HG03097 (cell line): ENCODE measurements at regions not wholly inside any gene's neighbourhood (a gene's known extent, or its start where the extent isn't known, plus 50 kb on each side); places are given as distances from the start of the nearest gene placed in this dataset.
"Not testable (repeated sequence)": the region's sequence is repeated elsewhere in the genome, so short reads cannot be mapped to it uniquely, and the experiment has no call there.

ENCODE experiments used
- ATAC-seq: cut with Tn5 transposase; IDR thresholded peaks from one replicate; pipeline ENCODE4 v1.9.1; 2021; ENCODE audit not compliant: unreplicated experiment, low FRiP score

DNA sequence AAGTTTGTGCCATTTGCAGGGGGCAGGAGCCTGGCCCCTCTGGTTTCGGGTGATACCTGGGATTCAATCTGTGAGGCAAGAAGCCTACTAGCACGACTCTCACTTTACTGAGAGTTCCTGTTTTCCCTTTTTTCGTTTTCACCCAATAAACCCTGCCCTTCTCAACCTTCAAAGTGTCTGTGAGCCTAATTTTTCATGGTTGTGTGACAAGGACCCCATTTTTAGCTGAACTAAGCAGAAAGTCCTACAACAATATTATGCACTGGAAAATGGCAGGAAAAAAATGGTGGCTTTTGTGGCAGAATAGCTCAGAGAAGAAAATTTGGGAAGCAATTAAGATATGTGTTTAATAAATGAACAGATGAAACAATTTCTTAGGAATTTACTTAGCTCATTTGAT, 432.1 kb downstream of the C12orf50 start:
- ATAC-seq: no peak

DNA sequence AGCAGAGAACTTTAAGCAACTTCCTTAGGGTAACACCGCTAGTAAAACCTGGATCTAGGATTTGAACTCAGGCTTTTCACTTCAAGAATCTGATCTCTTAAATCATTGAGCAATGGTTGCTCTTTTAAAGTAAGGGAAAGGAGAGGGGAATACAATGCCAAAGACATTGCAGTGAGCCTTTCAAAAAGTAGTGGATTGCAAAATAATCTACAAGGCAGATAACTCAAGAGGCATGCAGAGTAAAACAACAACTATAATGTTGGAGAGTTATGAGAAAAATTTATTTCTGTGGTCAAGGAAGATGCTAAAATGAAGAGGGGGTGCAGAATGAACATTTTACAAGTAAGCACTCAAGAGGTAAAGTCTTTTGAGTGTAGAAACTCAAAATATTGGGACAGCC, 432.6 kb downstream of the C12orf50 start:
- no peak for ATAC-seq

DNA sequence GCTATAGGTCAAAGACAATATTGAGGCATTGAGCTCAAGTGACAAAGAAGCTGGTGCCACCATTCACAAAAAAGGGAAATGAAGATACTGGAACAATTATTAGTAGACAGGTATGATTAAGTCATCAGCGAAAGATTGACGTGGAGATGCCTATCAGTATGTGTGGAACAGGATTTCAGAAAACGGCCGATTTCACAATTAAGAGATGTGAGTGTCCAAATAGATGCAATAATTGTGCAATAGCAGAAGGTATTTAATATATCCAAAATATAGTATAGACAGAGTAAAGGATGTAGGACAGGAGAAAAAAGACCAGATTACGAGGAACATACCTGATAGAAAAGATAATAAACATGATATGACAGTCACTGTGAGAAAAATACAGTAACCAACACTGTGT, 433.1 kb downstream of the C12orf50 start:
- ATAC-seq: no peak

DNA sequence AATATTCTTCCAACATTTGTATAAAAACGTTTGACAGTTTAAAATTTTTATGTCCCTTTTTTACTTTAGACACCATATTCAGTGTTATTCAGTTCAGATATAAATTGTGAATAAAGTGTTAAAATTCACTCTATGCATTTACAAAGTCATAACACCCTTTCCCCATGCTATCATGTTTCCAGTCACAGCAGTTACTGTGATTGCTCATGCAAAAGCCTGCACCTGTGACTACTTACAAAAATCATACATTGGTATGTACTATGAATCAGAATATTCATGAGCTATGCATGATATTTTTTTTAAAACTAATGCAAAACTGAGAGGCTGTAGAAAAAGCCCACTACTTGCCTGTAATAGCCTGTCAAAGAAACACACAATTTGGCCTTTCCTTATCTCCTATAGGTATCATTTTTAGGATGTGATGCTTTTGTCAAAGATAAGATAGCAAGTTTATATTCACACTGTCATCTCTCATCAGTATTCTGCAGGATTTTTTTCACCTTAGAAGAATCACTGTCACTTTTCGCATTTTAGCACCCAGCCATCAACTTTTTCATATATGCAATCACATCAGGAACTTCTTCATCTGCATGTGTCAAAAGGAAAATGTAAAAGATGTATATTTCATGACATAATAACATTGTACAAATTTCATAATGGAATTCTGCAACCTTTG, 443.2 kb downstream of the C12orf50 start:
- no peak for ATAC-seq

- ATAC-seq: not testable (repeated sequence)
Observed at GRCh38 chr12:87579091-87579490, 450.1 kb downstream of the C12orf50 start.

DNA sequence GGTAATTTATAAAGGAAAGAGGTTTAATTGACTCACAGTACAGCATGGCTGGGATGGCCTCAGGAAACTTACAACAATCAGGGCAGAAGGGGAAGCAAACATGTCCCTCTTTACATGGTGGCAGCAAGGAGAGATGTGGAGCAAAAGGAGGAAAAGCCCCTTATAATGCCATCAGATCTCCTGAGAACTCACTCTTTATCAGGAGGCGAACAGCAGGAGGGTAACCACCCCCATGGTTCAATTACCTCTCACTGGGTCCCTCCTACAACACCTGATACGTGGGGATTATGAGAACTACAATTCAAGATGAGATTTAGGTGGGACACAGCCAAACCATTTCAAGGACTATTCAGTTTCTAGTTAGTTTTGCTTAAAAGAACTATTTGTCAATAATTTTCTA, 453.3 kb downstream of the C12orf50 start:
- no peak for ATAC-seq

DNA sequence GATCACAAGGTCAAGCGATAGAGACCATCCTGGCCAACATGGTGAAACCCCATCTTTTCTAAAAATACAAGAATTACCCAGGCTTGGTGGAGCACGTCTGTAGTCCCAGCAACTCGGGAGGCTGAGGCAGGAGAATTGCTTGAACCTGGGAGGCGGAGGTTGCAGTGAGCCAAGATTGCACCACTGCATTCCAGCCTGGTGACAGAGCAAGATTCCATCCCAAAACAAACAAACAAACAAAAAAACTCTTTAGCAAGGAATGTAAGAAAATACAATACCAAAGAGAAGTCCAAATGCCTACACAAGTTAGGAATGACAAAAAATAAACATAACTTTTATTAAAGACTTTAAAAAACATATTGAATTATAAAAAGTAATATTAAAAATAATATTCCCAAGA, 462.3 kb downstream of the C12orf50 start:
- ATAC-seq: not testable (repeated sequence)

GRCh38 chr12:87556985-87557384, 472.2 kb downstream of the C12orf50 start:
- no peak for ATAC-seq

GRCh38 chr12:87531213-87531612, 498.0 kb downstream of the C12orf50 start:
- ATAC-seq: not testable (repeated sequence)

DNA sequence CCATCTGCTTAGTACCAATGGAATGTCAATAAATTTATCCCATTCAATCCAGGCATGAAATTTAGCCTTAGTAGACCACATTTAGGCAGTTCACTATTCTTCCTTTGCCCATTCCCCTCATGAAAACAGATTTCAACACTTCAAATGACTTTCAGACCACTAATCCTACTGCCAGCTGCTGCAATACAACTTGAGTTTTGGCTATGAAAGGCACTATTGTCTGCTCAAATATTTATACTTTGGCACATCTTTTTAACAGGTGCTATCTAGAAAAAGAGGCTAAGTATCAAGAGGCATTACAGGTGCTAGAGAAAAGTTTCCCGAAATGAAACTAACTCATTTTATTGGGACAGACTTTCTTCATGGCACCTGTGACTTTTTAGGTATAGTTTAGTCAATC, 499.8 kb downstream of the C12orf50 start:
- ATAC-seq: no peak

DNA sequence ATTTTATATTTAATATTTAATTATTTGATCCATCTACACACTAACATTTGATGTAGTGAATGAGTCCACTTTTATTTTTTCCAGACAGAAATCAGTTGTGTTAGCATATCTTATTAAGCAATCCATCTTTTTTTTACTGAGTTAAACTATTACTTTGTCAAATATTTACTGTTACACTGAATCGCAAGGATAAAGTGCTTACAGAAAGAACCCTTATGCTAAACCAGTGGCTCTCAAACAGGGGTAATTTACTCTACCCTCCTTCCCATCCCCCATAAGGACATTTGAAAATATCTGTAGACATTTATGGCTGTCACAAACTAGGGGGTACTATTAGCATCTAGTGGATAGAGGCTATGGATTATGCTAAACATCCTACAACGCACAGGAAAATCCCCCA, 508.2 kb downstream of the C12orf50 start:
- no peak for ATAC-seq

DNA sequence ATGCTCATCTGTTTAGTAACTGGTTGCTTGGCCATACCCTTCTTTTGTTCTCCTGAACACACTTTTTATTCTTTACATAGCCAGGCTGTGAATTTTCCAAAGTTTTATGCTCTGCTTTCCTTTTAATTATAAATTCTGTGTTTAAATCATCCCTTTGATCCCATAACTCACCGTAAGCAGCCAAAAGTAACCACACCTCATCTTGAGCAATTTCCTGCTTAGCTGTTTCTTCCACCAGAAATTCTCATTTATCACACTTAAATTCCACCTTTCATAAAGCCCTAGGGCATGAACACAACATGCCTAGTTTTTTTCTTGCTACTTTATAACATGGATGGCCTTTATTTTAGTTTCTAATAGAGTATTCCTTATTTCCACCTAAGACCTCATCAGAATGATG, 510.7 kb downstream of the C12orf50 start:
- no peak for ATAC-seq

DNA sequence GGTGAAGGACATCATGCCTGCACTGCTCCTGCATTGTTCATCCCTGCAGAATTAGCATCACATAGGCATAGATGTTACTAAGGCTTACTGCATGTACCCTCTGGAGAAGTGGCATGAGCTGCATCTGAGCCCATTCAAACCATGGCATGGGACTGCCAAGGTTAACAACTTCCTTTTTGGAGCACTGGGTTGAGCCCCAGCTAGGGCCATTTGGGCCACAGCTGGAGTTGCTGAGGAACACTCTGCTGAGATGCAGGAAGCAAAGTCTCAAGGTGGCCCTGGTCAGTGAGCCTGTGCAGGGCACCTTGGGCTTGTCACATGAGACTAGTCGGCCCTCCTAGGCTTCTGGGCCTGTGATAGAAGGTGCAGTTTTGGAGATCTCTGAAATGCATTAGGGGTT, 511.2 kb downstream of the C12orf50 start:
- no peak for ATAC-seq

- no peak for ATAC-seq
Observed at GRCh38 chr12:87513536-87514280, 515.5 kb downstream of the C12orf50 start.

DNA sequence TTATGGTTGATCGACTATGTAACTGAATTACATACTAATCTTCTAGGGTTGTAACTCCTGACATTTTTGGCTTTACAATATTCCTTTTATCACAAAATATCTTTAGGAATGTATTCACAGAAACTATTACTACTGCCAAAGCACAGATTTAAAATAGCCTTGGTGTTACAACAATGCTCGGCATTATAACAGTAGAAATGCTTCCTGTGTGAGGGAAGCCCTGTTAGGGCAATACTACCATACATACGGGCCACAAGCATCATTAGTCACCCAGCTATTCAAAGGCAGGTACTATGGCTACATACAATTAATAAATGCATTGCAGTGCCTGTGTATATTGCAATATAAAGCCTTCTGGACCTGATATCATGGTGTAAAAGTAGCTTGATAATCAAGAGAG, 517.8 kb downstream of the C12orf50 start:
- no peak for ATAC-seq

GRCh38 chr12:87509237-87509820, 519.9 kb downstream of the C12orf50 start:
- ATAC-seq: no peak

GRCh38 chr12:87491598-87491997, 537.6 kb downstream of the C12orf50 start:
- ATAC-seq: no peak

DNA sequence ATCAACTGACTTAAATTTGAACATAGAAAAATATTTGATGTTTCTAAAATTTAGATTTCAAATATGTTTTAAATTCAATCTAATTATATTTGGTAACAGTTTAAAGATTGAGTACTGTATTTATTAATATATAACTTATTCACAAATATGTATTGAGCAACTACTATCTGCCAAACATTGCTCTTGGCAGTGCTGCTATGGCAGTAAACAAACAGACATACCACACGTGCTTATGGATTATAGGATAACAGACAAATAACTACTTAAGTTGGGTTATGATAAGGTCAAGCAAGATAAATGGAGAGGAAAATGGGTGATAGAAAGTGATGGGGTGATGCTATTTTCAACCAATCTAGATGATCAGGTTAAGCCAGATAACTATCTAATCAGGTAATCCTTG, 538.1 kb downstream of the C12orf50 start:
- ATAC-seq: no peak

- ATAC-seq: no peak
Observed at GRCh38 chr12:87469295-87469694, 559.9 kb downstream of the C12orf50 start.

DNA sequence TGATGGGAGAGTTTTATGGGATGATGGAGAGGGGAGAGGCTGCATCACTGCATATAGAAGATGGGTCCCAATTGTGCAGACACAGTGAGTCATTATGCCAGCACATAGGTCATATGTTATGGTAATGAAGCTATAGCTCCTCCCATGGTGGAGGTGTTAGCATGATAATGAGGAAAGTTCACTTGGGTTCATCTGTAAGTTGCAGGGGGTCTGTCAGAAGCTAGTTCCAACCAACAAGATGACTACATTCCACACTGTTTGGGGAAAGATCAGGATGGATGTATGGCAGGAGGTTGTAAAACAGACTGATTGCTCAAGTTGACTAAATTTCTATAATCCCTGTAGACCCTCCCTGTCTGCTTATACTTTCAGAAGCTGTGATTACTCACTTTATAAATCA, 561.3 kb downstream of the C12orf50 start:
- no peak for ATAC-seq

GRCh38 chr12:87464565-87464964, 564.6 kb downstream of the C12orf50 start:
- ATAC-seq: no peak

DNA sequence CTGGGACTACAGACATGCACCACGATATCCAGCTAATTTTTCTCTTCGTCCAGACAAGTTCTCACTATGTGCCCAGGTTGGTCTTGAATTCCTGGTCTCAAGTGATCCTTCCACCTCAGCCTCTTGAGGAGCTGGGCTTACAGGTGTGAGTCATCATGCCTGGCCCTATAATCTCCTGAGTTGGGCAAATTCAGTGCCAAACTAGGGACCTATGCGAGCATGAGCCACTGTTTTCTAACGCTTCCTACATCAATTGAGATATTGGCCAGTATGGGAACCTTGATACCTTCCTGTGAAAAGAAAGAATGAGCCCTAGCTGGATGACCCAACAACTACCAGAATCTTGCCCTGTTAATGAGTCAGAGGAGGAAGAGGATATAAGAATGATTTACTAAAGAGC, 585.2 kb downstream of the C12orf50 start:
- ATAC-seq: no peak
